BE2C (cell line): ENCODE measurements at regions not wholly inside any gene's neighbourhood (a gene's known extent, or its start where the extent isn't known, plus 50 kb on each side); places are given as distances from the start of the nearest gene placed in this dataset.

Experiments used
- DNase-seq: peaks from one replicate; pipeline ENCODE4 v3.0.0-alpha.2; 2020
- H3K27me3 ChIP-seq: fragments of 250-450 bp; sonication (Bioruptor Pico); 2 replicates; pipeline ENCODE4 v1.5.1; 2020; ENCODE audit warnings: mild to moderate bottlenecking
- H3K36me3 ChIP-seq: fragments of 250-450 bp; sonication (Bioruptor Pico); 2 replicates; pipeline ENCODE4 v1.5.1; 2020; ENCODE audit warnings: mild to moderate bottlenecking
- H3K4me1 ChIP-seq: fragments of 250-450 bp; sonication (Bioruptor Pico); 2 replicates; pipeline ENCODE4 v1.5.1; 2020
- H3K4me3 ChIP-seq: 2 replicates; pipeline ENCODE4 v1.5.1; 2011; ENCODE audit warnings: low read depth, low read length
- H3K9me3 ChIP-seq: fragments of 250-450 bp; sonication (Bioruptor Pico); 2 replicates; pipeline ENCODE4 v1.5.1; 2020
- TF ChIP-seq, protein P1 (sequence below): IDR thresholded peaks from 2 replicates; pipeline ENCODE4 v1.5.1; 2012; ENCODE audit warnings: mild to moderate bottlenecking, low read depth, low read length

DNA sequence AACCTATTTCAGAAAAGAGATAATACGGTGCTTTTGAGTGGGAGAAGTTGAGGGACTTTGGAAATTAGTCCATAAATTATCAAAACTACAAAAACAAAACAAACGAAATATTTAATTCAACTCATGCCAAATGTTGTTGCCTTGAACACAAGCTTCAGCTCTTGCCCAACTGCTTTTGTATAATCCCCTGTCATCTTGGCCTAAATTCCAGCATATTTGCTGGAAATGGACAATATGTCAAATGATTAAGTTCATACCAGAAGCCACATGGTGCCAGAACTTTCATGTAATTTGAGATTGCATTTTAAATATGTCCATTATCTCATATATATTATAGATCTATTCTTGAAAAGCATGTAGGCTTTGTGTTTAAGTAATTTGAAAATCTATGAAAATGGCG is 373.7 kb upstream of the SLITRK6 start:
- TF ChIP-seq, protein P1, sequence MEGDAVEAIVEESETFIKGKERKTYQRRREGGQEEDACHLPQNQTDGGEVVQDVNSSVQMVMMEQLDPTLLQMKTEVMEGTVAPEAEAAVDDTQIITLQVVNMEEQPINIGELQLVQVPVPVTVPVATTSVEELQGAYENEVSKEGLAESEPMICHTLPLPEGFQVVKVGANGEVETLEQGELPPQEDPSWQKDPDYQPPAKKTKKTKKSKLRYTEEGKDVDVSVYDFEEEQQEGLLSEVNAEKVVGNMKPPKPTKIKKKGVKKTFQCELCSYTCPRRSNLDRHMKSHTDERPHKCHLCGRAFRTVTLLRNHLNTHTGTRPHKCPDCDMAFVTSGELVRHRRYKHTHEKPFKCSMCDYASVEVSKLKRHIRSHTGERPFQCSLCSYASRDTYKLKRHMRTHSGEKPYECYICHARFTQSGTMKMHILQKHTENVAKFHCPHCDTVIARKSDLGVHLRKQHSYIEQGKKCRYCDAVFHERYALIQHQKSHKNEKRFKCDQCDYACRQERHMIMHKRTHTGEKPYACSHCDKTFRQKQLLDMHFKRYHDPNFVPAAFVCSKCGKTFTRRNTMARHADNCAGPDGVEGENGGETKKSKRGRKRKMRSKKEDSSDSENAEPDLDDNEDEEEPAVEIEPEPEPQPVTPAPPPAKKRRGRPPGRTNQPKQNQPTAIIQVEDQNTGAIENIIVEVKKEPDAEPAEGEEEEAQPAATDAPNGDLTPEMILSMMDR, result no peak
- Histone ChIP-seq H3K4me3 (no peak overlapping the region), H3K27me3 (no peaks in the 10 kb centered on the region), H3K36me3 (no peaks in the 10 kb centered on the region), H3K9me3 (no peaks in the 10 kb centered on the region), H3K4me1 (no peaks in the 10 kb centered on the region)
- no peak for DNase-seq

- Histone ChIP-seq H3K9me3 (no peaks in the 10 kb centered on the region), H3K4me1 (no peaks in the 10 kb centered on the region), H3K27me3 (no peaks in the 10 kb centered on the region), H3K4me3 (no peak overlapping the region), H3K36me3 (no peaks in the 10 kb centered on the region)
- no peak for DNase-seq
- TF ChIP-seq, protein P1, result no peak
Observed at GRCh38 chr13:86161257-86161656, 362.0 kb upstream of the SLITRK6 start.

- Histone ChIP-seq H3K9me3 (no peaks in the 10 kb centered on the region), H3K36me3 (no peaks in the 10 kb centered on the region), H3K27me3 (no peaks in the 10 kb centered on the region), H3K4me1 (no peaks in the 10 kb centered on the region), H3K4me3 (no peak overlapping the region)
- TF ChIP-seq, protein P1, result no peak
- no peak for DNase-seq
Observed at GRCh38 chr13:86155756-86156155, 356.5 kb upstream of the SLITRK6 start.

- TF ChIP-seq, protein P1, result no peak
- DNase-seq, result no peak
- Histone ChIP-seq H3K9me3 (no peaks in the 10 kb centered on the region), H3K27me3 (no peaks in the 10 kb centered on the region), H3K36me3 (no peaks in the 10 kb centered on the region), H3K4me1 (no peaks in the 10 kb centered on the region), H3K4me3 (no peak overlapping the region)
Observed at GRCh38 chr13:86142080-86142479, 342.9 kb upstream of the SLITRK6 start.

DNA sequence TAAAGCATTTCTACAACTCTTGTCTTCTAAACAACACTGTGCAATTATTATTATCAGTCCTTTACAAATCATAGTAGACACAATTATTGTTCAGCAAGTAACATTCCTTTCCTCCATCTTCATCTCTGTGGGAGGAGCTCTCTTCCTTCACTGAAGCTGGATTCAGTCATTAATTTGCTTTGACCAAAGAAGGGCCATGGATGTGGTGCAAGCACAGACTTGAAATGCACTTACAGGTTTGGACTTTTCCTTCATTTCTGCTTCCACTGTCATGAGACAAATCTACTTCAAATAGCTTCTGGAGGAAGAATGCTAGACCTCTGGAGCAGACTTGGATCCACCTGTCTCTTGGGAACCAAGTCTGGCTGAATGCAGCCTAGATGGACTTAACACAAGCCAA is 336.6 kb upstream of the SLITRK6 start:
- no peak for DNase-seq
- Histone ChIP-seq H3K9me3 (no peaks in the 10 kb centered on the region), H3K36me3 (no peaks in the 10 kb centered on the region), H3K27me3 (no peaks in the 10 kb centered on the region), H3K4me1 (no peaks in the 10 kb centered on the region), H3K4me3 (no peak overlapping the region)
- TF ChIP-seq, protein P1, result no peak

DNA sequence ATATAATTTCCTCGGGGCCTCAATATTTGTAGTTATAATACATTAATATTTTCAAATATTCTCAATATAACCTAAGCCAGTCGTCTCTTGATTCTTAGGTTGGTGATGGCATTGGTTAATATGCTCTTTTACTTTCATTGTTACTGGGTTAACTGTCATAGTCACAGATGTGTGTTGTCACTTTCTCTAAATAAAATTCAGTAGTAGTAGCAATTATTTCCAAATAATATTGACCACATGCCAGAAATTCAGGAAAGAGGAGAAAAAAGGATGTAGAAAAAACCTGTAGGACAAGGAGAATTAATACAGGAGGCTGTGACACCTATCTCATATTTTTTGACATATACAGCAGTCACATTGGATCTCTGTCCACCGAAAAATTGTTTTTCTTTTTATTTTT is 322.7 kb upstream of the SLITRK6 start:
- Histone ChIP-seq H3K4me1 (no peaks in the 10 kb centered on the region), H3K27me3 (no peaks in the 10 kb centered on the region), H3K4me3 (no peak overlapping the region), H3K9me3 (no peaks in the 10 kb centered on the region), H3K36me3 (no peaks in the 10 kb centered on the region)
- no peak for DNase-seq
- TF ChIP-seq, protein P1, result no peak
